ENCODE measurements at regions not wholly inside any gene's neighbourhood (a gene's known extent, or its start where the extent isn't known, plus 50 kb on each side); places are given as distances from the start of the nearest gene placed in this dataset.

GRCh38 chr5:173719731-173720082 lies 103.3 kb upstream of the BOD1 start (continued):
- TF ChIP-seq ZNF18 (CRISPR knock-in tag; IDR thresholded peaks at IDR 0.05; ENCODE audit: insufficient replicate concordance) = no peak
- TF ChIP-seq HMGXB3 (CRISPR knock-in tag; IDR thresholded peaks at IDR 0.05; ENCODE audit: borderline replicate concordance) = no peak
- peak; percentile 32; the same call in 1 of the 2 replicates for TF ChIP-seq MIER2 (CRISPR knock-in tag; IDR thresholded peaks at IDR 0.05)
- peak; percentile 89 for TF ChIP-seq ZNF292 (CRISPR knock-in tag; IDR thresholded peaks at IDR 0.05; ENCODE audit: borderline replicate concordance, low read depth)
- no peak for TF ChIP-seq RARG (CRISPR knock-in tag; IDR thresholded peaks at IDR 0.05; ENCODE audit: low read depth)
- no peak for TF ChIP-seq ATF5 (CRISPR knock-in tag; IDR thresholded peaks at IDR 0.05; ENCODE audit: low read depth)
- no peak for TF ChIP-seq ARHGAP35 (CRISPR knock-in tag; IDR thresholded peaks at IDR 0.05; ENCODE audit: borderline replicate concordance)
- no peak for TF ChIP-seq ZMAT5 (CRISPR knock-in tag; IDR thresholded peaks at IDR 0.05; ENCODE audit: borderline replicate concordance, low read depth)
- no peak for TF ChIP-seq ADNP (CRISPR knock-in tag; IDR thresholded peaks at IDR 0.05)
- peak; percentile 45; the same call in 1 of the 2 replicates for TF ChIP-seq THAP11 (CRISPR knock-in tag; IDR thresholded peaks at IDR 0.05)
- peak; percentile 63; the same call in 1 of the 2 replicates for TF ChIP-seq ZHX1 (CRISPR knock-in tag; IDR thresholded peaks at IDR 0.05; ENCODE audit: low read depth)
- TF ChIP-seq YEATS4 (CRISPR knock-in tag; IDR thresholded peaks at IDR 0.05; ENCODE audit: borderline replicate concordance) = 0 out of 2 replicates have a peak, but pooled peaks have one; percentile 35
- TF ChIP-seq ISL2 (CRISPR knock-in tag; IDR thresholded peaks at IDR 0.05) = peak; percentile 63
- no peak for TF ChIP-seq ZNF747 (CRISPR knock-in tag; IDR thresholded peaks at IDR 0.05; ENCODE audit: borderline replicate concordance)
- TF ChIP-seq CBFB (CRISPR knock-in tag; IDR thresholded peaks at IDR 0.05) = no peak
- 0 out of 2 replicates have a peak, but pooled peaks have one; percentile 27 for TF ChIP-seq TFDP2 (CRISPR knock-in tag; IDR thresholded peaks at IDR 0.05)
- TF ChIP-seq ZBTB7A (CRISPR knock-in tag; IDR thresholded peaks at IDR 0.05) = peak; percentile 54; the same call in 1 of the 2 replicates
- TF ChIP-seq ZSCAN25 (CRISPR knock-in tag; IDR thresholded peaks at IDR 0.05) = peak; percentile 66; the same call in 1 of the 2 replicates

Measured in HepG2 (cell line).